Activated CD4-positive, alpha-beta T cell treated with anti-CD3 and anti-CD28 coated beads for 24 hours (primary cell): ENCODE measurements at regions not wholly inside any gene's neighbourhood (a gene's known extent, or its start where the extent isn't known, plus 50 kb on each side); places are given as distances from the start of the nearest gene placed in this dataset.
"Not testable (repeated sequence)": the region's sequence is repeated elsewhere in the genome, so short reads cannot be mapped to it uniquely, and the experiment has no call there.

ENCODE experiments used
- DNase-seq, 2 donors: peaks; one replicate each; pipeline ENCODE4 v3.0.0-alpha.2; 2020; ENCODE audit warnings: low read depth in 2 of 2

DNA sequence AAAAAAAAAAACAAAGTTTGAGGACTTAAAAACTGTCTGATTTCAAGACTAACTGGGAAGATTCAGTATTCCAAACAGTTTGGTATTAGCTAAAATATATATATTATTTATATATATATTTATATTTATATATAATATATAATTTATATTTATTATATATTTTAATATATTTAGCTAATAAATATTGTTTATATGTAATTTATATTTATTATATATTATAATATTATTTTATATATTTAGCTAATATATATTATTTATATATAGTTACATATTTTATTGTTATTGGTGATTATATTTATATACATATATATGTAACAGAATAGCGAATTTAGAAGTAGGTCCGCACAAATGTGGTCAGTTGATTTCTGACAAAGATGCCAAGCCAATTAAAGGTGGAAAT, 480.2 kb upstream of the C1orf87 start:
- no peak for DNase-seq

DNA sequence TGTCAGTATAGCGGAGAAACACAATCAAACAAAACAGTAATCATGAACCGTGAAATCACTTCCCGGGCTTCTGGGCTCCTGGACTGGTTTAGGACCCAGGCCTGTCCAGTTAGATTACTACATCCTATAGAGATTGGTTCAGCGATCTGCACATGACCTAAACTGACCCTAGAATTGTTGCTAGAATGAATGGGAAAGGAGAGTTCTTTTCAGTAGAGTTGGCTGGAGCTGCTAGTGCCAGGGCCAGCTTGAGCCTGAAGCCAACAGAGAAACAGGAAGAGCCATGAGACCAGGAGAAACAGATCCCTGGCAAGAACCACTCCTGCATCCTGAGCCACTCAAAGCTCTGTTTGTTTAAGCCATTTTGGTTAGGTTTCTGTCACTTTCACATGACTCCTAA, 474.3 kb upstream of the C1orf87 start:
- no peak for DNase-seq

DNA sequence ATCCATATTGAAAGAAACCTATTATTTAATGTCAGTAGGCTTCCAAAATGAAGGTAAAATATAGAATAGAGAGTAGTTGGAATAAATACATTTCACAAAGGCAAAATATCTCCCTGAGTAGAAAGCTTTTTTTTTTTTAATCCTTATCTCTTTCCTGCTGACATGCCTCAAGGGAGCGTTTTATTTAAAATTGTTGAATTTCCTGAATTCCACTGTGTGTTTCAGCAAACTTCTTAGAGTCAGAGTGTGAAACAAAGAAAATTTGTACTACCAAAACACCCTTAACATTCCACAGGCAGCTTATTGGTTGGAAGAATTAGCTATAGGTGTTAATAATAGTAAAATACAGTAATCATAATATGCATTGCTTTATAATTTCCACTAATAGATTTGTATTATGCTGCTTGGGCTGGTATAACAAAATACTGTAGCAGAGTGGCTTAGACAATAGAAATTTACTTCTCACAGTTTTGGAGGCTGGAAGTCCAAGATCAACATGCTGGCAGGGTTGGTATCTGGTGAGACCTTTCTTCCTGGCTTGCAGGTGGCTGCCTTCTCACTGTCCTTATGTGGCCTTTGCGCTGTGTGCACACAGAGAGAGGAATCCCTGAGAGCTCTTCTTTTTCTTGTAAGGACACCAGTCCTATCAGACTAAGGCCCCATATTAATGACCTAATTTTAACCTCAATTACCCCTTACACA, 468.4 kb upstream of the C1orf87 start:
- DNase-seq, result no peak

DNA sequence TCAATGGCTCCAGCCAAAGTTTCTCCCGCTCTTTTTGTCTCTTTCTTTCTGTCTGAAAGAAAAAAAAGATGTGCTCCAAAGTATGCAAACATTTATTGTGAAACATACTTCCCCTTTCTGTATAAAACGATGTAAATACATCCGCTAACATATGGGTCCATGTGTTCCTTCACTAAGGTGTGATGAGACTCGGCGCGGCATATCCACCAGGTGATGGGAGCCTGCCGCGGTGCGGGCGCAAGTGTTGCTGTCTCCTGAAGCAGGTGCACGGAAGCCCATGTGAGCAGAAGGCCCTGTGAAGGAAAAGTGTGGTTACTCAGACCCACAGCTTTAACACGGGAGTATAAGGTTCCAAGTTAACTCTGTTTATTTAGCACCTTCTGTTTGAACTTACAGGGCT, 466.6 kb upstream of the C1orf87 start:
- DNase-seq, result no peak

DNA sequence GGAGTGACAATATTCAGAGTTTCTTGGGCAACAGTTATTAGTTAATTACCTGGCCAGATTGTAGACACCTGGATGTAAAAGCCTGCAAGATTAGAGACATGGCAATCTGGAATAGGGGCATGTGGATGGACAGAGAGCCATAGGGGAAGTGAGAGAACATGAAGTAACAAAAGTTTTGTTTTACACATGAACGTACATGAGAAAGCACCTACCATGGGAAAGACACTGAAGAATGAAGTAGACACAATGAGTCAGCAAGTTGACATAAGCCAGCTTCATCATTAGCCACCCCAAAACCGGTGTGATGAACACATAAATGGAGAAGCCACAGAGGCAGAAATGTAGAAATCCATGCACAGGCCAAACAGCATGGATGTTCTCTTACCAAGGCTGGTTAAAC, 462.1 kb upstream of the C1orf87 start:
- no peak for DNase-seq

DNA sequence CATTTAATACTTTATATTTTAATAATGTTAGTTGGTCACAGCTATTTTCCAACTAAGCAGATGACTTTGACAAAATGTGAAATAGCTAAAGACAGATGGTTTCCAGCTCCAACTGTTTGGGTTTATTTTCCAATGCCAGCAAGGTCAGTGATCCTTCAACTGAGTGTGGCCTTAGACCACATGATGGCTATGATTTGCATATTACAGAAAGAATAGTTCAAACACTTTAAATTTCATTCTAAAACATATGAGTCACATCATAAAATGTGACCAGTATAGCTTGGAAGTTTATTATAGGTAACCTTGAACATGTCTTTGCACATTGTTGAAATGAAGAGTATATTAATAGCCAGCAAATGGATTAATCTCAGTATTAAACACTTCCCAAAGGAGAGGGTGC, 454.0 kb upstream of the C1orf87 start:
- DNase-seq, result no peak

DNA sequence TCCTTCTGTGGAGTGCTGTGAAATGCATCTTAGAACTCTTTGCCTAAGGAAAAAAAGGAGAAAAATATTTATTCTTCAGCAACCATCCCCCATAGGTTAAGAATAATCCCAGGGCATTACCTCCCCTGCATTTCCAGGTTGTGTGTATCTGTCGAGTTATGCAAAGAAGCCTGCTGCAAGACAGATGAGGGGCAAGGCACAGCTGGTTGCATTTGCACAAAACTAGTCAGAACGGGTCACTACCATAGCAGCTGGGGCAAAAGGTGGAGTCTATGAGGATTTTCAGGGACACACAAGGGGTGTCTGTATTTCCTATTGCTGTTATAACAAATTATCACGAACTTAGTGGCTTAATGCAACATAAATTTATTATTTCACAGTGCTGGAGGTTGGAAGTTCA, 443.4 kb upstream of the C1orf87 start:
- DNase-seq, result no peak

DNA sequence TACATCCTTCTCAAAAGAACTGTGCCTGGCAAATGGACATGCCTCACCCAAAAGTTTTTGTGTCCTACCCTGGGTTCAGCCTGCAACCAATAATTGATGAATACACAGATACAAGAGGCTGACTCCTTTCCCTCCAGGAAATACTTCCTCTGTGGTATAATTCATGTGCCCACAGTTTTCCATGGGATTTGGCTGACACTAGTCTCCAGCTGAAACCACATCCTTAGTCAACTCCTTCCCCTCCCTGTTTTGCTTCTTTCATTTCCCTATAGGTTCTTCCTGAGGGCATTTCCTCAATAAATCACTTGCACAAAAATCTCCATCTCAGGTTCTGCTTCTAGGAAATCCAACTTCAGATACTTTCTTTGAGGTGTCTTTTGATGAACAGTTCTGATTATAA, 436.6 kb upstream of the C1orf87 start:
- no peak for DNase-seq

DNA sequence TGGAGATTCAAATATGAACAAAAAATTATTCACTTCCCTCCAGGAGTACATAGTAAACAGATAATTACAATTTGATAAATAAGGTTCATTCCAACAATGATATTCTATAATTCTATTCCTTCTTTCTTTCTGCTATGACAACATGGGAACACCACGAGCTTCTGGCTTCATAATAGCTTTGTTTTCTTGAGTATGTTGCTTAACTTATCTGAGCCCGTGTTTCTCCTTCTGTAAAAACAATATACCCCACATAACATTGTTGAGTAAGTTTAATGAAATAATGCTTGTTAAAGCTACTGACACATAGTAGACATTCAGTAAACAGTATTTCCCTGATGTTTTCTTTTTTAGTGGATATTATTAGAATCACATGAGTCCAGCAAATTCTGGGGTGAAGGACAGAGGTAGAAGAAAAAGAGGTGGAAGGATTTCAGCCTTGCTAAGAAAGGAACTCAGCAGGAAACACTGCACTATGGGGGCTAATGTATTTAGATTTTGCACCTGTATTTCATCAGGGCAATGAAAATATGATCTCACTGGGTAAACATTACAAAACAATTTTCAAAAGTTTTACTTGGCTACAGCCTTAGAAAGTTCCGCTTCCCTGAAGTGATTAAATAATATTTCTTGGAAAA, 430.8 kb upstream of the C1orf87 start:
- no peak for DNase-seq

DNA sequence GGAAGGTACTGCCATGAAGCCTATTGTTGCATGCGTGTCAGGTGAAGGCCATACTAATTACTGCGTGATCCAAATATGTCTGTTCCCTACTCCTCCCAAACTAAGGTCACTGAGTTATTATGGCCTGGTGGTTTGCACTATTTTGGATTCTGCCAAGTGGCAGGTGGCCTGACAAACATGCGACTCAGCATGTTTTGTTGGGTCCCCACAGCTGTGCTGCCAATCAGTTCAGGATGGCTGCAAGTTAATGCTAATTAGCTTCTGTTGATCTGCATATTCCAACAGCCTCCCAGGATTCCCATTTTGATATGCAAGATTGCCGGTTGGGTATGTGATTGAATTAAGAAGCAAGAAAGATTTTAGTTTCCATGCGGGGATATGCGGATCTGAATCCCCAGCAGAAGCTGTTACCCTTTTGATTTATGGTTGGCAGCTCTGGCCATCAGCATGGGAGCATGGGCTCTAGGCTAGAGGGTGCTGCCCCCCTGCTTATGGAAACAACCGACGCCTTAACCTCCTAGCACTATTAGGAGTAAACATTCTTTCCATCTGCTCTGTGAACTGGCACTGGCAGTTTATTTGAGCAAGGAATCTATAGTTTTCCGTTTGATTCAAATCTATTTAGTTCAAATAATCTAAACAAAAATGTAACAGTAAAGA, 429.8 kb upstream of the C1orf87 start:
- no peak for DNase-seq

DNA sequence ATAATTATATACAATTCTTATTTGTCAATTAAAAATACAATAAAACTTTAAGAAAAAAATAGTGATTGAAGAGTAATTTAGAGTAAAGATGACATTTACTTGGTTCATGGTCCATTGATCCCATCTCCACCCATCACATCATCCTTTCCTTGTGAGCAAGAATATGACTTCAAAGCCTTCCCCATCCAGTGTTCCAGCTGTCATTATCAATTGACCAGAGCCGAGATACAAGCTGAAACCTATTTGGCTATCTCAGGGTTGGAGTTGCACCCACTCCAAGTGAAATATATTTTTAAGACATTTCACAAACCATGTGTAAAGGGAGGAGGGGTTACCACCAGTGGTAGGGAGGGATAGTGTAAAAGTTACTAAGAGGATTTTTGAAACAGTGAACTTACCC, 428.9 kb upstream of the C1orf87 start:
- DNase-seq, result no peak

DNA sequence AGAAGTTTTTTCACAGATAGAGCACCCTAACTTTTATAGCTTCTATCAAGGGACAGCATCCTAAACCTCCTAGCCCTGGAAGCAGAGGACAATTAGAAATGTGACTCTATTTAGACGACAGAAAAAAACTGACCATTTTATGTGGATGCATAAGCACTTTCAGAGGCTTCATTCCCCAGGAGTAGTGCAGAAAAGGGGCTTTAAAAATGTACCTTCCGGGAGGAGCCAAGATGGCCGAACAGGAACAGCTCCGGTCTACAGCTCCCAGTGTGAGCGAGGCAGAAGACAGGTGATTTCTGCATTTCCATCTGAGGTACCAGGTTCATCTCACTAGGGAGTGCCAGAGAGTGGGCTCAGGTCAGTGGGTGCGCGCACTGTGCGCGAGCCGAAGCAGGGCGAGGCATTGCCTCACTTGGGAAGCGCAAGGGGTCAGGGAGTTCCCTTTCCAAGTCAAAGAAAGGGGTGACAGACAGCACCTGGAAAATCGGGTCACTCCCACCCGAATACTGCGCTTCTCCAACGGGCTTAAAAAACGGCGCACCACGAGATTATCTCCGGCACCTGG, 416.4 kb upstream of the C1orf87 start:
- not testable (repeated sequence) for DNase-seq

DNA sequence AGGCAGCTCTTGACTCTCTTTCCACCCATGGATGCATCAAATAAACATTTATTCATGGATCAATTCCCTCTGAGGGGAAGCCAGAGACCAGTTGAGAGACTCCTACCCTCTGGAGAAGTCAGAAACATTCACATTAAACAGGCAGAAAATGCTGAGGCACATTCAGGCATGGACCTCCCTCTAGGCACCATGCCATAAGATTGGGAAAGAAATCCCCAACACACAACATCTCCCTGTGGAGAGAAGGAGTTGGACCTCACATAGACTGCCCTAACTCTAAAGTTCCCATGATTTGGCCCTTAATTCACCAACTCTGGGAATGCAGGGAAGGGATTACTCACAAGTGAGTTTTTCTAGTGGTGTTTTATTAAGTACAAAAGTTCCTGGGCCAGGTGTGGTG, 415.3 kb upstream of the C1orf87 start:
- DNase-seq, result no peak

DNA sequence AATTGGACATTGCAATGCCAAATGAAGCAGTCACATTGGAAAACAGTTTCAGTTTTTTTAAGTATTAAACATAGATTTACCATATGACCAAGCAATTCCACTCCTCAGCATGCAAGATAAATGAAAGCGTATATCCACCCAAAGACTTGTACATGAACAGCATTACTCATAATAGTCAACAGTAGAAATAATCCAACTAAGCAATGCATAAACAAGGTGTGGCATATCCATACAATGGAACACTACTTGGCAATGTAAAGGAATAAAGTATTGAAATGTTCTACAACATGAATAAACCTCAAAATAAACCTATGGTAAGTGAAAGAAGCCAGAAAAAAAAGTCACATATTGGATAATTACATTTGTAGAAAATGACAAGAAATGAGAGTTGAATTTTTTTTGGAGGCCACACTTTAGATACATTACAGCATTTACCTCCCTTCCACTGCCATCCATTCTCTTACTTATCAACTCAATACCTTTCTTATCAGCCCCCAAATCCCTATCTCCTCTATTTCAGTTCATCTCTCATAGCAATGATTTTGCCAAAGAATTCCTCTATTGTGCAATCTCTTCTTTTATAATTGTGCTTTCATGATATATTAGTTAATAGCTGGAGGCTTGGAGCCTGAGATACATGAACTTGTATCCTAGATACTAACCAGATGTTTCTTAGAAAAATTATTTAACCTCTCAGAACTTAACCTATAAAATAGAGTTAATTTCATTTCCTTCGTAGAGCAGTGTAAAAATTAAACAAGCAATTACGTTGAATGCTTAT, 414.2 kb upstream of the C1orf87 start:
- no peak for DNase-seq

DNA sequence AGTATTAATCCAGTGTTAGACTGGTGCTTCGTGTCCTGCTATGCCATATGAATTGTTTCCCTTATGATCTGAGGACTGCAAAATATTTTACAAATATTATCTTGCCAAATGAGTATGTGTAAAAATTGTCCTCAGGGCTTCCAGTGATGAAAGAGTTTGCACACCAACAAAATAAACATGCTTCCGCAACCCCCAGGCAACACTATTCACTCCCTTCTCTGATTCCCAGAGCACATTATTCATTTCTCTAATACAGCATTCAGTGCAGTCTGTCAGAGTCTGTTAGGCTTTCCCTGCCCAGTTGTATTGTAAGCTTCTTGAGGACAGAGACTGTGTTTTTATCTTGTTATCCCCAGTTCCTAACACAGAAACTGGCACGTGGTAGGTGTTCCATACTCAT, 409.9 kb upstream of the C1orf87 start:
- DNase-seq, result no peak

DNA sequence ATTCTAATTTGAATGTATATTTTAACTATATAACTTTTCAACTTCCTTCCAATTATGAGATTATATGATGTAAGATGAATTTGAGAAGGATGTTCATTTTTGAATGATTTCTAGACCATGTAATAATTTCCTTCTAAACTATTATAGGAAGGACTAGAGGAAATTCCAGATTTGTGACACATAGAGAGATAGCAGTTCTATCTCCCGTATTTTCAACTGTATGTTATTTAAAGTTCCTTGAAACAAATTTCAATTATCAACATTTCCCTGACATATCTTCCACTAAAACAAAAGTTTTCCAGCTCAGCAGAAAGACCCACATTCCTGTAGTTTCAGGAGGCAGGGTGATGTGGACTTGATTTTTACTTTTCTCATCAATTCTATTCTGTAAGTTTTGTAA, 396.7 kb upstream of the C1orf87 start:
- DNase-seq, result no peak

DNA sequence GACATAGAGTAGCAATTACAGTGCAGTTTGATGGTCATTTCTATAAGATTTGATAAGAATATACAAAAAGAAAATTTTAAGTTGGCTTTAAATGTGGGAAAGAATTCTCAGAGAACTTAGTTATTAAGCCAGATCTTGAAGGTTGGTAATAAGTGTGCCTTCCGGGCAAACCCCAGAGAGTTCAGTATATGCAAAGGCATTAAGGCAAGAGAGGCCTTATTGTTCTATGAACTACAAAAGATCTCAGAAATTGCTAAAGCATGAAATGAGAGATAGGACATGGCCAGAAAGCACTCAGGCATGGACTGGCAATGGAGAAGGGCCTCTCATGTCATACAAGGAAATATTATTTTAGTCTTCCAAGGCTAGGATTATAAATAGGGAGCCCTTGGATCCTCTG, 390.2 kb upstream of the C1orf87 start:
- no peak for DNase-seq

DNA sequence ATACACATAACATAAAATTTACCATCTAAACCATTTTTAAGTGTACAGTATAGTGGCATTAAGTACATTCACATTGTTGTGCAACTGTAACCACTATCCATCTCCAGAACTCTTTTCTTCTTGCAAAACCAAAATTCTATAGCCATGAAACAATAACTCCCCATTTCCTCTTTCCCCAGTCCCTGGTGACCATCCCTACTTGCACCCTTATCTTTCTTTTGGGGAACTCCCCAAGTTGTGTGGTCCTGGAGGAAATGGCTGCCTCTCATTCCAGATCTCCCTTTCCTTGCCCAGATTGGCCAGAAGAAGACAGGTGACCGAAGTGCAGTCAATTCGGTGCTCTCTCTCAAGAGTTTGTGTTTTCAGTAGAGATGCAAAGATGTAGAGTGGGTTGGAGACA, 389.6 kb upstream of the C1orf87 start:
- no peak for DNase-seq

DNA sequence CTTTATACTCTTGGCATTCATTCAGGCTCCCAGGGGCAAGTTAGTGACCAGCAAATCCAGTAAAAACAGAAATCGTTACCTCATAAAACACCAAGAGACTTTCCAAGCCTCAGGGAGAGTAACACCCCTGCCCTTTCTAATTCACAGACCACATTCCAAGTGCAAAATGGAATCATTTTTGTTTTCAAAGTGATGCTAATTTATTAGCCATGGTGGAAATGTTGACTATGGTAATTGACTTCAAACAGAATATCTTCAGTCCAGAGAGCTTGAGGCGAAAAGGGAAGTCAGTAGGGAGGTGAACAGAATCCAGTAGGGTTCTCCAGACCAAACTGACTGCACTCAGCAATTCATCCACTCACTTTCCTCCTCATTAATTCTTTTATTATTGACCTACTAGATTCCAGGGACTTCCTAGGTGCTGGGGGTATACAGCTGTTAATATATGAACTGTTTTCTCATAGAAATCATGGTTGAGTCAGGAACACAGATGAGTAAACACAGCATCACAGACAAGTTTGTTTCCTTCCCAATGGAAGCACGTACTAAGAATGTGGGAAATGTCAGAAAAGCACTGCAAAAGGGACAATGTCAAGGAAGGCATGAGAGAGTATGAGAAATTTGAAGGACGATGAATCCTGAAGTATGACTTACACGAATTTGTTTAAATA, 388.5 kb upstream of the C1orf87 start:
- DNase-seq, result no peak

DNA sequence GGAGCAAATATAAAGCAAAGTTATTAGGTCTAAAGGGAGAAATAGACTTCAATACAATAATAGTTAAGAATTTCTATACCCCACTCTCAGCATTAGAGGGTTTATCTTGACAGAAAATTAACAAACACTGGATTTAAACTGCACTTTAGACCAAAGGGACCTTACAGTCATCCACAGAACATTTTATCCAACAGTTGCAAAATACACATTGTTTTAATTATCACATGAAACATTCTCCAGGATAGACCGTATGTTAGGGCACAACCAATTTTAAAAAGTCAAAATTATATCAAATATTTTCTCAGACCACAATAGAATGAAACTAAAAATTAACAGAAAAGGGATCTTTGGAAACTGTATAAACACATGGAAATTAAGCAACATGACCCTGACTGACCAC, 384.5 kb upstream of the C1orf87 start:
- DNase-seq, result no peak

DNA sequence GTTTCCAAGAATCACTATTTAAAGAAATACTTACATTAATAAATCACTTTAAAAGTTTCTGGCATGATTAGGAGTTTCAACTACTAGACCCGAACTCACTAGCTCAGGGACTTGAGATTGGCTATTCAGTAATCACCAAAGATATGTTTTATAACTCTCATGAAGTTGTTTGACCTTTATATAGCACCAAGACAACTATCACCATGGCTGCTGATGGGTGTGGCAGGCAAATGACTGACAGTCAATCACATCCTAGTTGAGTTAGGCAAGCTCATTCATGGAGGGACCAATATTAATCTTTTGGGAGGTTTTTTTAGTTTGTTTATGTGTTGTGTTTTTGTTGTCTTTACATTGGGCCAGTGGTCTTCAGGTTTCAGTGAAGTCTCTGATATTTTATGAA, 376.3 kb upstream of the C1orf87 start:
- no peak for DNase-seq

DNA sequence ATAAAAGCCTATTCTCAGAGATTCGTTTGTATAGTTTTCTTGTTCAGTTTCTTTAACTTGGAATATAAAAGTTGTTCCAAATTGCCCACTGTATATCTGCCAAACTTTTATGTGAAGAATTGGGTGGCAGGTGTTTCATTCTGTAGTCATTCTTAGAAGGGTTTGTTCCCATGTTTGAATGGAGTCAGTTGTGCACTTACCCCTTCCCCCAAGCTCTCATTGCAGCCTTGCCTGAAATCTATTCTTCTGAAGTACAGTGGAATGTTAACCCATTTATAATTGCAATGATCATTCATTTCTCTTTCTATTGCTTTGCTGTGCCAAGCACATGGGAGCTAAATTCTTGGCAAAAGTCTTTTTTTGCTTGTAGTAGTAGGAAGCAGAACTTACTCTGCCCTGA, 375.3 kb upstream of the C1orf87 start:
- no peak for DNase-seq
